ENCODE measurements at regions not wholly inside any gene's neighbourhood (a gene's known extent, or its start where the extent isn't known, plus 50 kb on each side); places are given as distances from the start of the nearest gene placed in this dataset.
"Not testable (repeated sequence)": the region's sequence is repeated elsewhere in the genome, so short reads cannot be mapped to it uniquely, and the experiment has no call there.

DNA sequence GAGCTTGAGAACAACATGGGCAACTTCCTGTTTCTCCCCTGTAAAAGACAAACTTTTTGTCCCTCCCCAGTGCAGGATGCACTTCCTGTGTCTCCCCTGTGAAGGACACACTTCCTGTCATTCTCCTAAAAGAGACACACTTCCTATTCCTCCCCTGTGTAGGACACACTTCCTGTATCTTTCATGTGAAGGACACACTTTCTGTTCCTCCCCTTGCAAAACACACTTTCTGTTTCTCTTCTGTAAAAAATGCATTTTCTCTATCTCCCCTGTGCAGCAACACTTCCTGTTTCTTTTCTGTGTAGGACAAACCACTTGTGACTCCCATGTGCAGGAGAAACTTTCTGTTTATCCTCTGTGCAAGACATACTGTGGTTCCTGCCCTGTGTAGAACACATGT lies 488.6 kb upstream of the USP9Y start:
- H3K36me3 Mint-ChIP-seq (ENCODE audit: low read depth): no peaks in the 10 kb centered on the region
- no peak for ATAC-seq (replicated peaks)
- no peak overlapping the region for H3K4me3 Mint-ChIP-seq
- H3K27me3 Mint-ChIP-seq: no peaks in the 10 kb centered on the region
- H3K4me1 Mint-ChIP-seq: peaks cover 38% of the 10 kb centered on the region
- peaks cover 52% of the 10 kb centered on the region for H3K9me3 Mint-ChIP-seq
- H3K27ac Mint-ChIP-seq: no peak overlapping the region

GRCh38 chrY:12215564-12216022 lies 485.4 kb upstream of the USP9Y start:
- H3K4me3 Mint-ChIP-seq: peak overlapping the region; percentile 45

DNA sequence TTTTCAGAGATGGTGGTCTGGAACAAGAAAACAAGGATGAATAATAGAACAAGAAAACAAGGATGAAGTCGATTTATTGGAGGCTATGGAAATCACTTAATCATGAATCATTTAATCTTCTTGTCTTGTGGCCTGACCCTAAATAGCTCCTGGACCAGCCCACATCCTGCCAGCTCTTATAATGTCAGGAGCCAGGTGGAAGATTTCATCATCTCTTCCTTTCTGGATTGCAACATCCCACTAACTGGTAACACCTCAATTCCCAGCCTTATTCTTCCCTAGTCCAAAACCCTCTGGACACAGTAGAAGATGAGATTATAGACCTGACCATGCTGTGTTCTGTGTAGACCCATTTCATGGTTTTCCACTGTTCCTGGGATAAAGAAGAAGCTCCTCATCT lies 470.1 kb upstream of the USP9Y start:
- H3K4me3 Mint-ChIP-seq: no peak overlapping the region
- peaks cover 6% of the 10 kb centered on the region for H3K27me3 Mint-ChIP-seq
- H3K9me3 Mint-ChIP-seq: no peaks in the 10 kb centered on the region
- H3K4me1 Mint-ChIP-seq: no peaks in the 10 kb centered on the region
- no peak overlapping the region for H3K27ac Mint-ChIP-seq
- no peak for ATAC-seq (replicated peaks)
- no peaks in the 10 kb centered on the region for H3K36me3 Mint-ChIP-seq (ENCODE audit: low read depth)

More at GRCh38 chrY:12215564-12216022, 485.4 kb upstream of the USP9Y start:
- no peaks in the 10 kb centered on the region for H3K36me3 Mint-ChIP-seq (ENCODE audit: low read depth)
- H3K4me1 Mint-ChIP-seq: peaks cover 38% of the 10 kb centered on the region
- no peaks in the 10 kb centered on the region for H3K27me3 Mint-ChIP-seq
- H3K9me3 Mint-ChIP-seq: peaks cover 58% of the 10 kb centered on the region
- ATAC-seq (replicated peaks): no peak
- peak overlapping the region; percentile 21 for H3K27ac Mint-ChIP-seq

GRCh38 chrY:12236399-12236798 lies 464.6 kb upstream of the USP9Y start:
- Mint-ChIP-seq H3K9me3 (no peaks in the 10 kb centered on the region), H3K27me3 (peaks cover 3% of the 10 kb centered on the region), H3K36me3 (ENCODE audit: low read depth) (no peaks in the 10 kb centered on the region), H3K27ac (no peak overlapping the region), H3K4me3 (no peak overlapping the region), H3K4me1 (no peaks in the 10 kb centered on the region)
- no peak for ATAC-seq (replicated peaks)

DNA sequence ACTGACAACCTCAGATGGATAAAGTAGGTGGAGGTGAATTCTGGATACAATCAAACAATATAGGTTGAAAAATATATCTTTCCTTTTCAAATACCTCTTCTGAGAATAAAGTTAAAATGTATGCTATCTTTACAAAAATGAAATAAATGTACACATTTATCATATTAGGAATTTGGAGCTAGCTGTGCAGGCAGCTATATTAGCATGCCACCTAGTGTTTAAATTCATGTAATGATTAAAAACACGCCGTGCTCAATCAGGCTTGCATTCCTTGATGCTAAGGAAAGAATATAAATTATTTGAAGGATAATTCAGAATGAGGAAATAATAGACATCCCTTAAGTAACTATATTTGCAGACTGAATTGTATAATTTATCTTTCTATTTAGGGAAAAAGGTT lies 460.7 kb upstream of the USP9Y start:
- not testable (repeated sequence) for H3K27ac Mint-ChIP-seq; H3K4me1 Mint-ChIP-seq; ATAC-seq (replicated peaks); H3K4me3 Mint-ChIP-seq; H3K36me3 Mint-ChIP-seq (ENCODE audit: low read depth); H3K9me3 Mint-ChIP-seq; H3K27me3 Mint-ChIP-seq

DNA sequence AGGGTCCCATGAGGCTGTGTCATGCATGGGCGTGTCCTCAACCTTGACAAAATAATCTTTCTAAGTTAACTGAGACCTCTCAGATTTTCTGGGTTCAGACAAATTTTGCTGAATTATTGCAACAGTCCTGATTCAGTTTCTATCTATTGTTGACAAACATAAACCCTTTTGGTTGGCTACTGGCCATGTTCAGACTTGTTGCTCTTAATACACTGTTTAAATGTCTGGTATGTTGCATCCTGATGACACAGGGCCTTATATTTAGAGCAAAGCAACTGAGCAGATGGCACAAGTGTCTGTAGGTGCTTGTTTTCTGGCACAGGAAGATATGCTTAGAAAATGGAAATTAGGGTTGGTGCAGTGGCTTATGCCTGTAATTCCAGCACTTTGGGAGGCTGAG lies 456.9 kb upstream of the USP9Y start:
- Mint-ChIP-seq H3K4me3 (no peak overlapping the region), H3K36me3 (ENCODE audit: low read depth) (no peaks in the 10 kb centered on the region), H3K4me1 (no peaks in the 10 kb centered on the region), H3K9me3 (no peaks in the 10 kb centered on the region), H3K27ac (no peak overlapping the region), H3K27me3 (no peaks in the 10 kb centered on the region)
- no peak for ATAC-seq (replicated peaks)

DNA sequence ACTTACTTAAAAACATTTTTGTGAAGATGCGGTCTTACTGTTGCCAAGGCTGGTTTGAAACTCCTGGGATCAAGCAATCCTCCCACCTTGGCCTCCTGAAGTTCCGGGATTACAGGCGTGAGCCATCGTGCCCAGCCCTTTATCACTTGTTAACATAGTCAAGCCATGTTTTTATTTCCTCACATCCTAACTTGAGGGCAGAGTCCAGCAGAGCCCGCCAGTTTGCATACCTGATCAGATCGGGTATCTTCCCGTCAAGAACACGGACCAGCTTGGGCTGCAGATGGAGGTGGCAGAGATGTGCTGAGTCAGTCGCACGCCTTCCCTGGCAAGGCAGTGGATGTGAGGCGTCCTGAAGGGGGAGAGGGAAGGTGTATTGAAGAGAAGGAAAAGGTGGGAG lies 447.3 kb upstream of the USP9Y start:
- Mint-ChIP-seq H3K27me3 (peaks cover 9% of the 10 kb centered on the region), H3K27ac (no peak overlapping the region), H3K9me3 (no peaks in the 10 kb centered on the region), H3K4me1 (no peaks in the 10 kb centered on the region), H3K36me3 (ENCODE audit: low read depth) (no peaks in the 10 kb centered on the region), H3K4me3 (no peak overlapping the region)
- ATAC-seq (replicated peaks): no peak

- no peaks in the 10 kb centered on the region for H3K27me3 Mint-ChIP-seq
Observed at GRCh38 chrY:12271162-12271561, 429.9 kb upstream of the USP9Y start.

GRCh38 chrY:12285608-12286007 lies 415.4 kb upstream of the USP9Y start:
- H3K9me3 Mint-ChIP-seq: peaks cover 3% of the 10 kb centered on the region
- H3K4me3 Mint-ChIP-seq: no peak overlapping the region
- H3K4me1 Mint-ChIP-seq: peaks cover 12% of the 10 kb centered on the region
- H3K27me3 Mint-ChIP-seq: peaks cover 21% of the 10 kb centered on the region
- no peak overlapping the region for H3K27ac Mint-ChIP-seq
- no peak for ATAC-seq (replicated peaks)
- no peaks in the 10 kb centered on the region for H3K36me3 Mint-ChIP-seq (ENCODE audit: low read depth)

More at GRCh38 chrY:12271162-12271561, 429.9 kb upstream of the USP9Y start:
- H3K36me3 Mint-ChIP-seq (ENCODE audit: low read depth): no peaks in the 10 kb centered on the region
- no peak overlapping the region for H3K4me3 Mint-ChIP-seq
- no peaks in the 10 kb centered on the region for H3K4me1 Mint-ChIP-seq
- no peak overlapping the region for H3K27ac Mint-ChIP-seq
- ATAC-seq (replicated peaks): no peak
- H3K9me3 Mint-ChIP-seq: no peaks in the 10 kb centered on the region

GRCh38 chrY:12288919-12289318 lies 412.1 kb upstream of the USP9Y start:
- Mint-ChIP-seq H3K9me3 (peaks cover 3% of the 10 kb centered on the region), H3K27ac (peak overlapping the region; percentile 9), H3K4me1 (peaks cover 12% of the 10 kb centered on the region), H3K4me3 (peak overlapping the region; percentile 8), H3K27me3 (peaks cover 21% of the 10 kb centered on the region), H3K36me3 (ENCODE audit: low read depth) (no peaks in the 10 kb centered on the region)
- peak; percentile 24 for ATAC-seq (replicated peaks)

DNA sequence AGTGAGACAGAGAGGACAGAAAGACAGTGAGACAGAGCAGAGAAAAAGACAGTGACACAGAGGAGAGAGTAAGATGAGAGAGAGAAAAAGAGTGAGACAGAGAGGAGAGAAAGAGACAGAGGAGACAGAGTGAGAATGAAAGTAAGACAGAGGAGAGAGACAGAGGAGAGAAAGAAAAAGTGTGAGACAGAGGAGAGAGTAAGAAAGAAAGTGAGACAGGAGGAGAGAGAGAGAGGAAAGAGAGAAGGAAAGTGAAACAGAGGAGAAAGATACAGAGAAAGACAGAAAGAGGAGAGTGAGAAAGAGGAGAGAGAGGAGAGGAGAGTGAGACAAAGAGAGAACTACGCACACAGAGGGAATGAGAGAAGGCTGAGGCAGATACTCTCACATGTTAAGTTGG lies 411.6 kb upstream of the USP9Y start:
- Mint-ChIP-seq H3K27me3 (peaks cover 21% of the 10 kb centered on the region), H3K9me3 (peaks cover 3% of the 10 kb centered on the region), H3K4me3 (peak overlapping the region; percentile 8), H3K27ac (peak overlapping the region; percentile 9), H3K4me1 (peaks cover 12% of the 10 kb centered on the region), H3K36me3 (ENCODE audit: low read depth) (no peaks in the 10 kb centered on the region)
- peak; percentile 35 for ATAC-seq (replicated peaks)

DNA sequence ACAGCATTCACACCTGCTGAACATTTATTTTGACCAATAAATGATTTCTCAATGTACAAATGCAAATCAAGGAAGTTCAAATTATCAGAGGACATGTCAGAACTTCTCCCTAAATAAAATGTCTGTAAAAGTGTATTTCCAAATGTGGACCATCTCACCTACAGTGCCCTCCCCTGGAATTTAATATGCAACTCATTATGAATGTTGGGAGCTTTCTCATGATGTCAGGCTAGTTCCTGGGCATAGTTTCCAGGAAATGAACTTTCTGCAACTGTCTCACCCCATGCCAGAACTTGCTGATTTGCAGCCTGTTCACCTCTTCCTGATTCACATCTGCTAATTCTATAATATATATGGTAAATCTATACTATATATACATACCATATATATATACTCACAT lies 408.5 kb upstream of the USP9Y start:
- ATAC-seq (replicated peaks): no peak
- Mint-ChIP-seq H3K27ac (no peak overlapping the region), H3K4me1 (peaks cover 12% of the 10 kb centered on the region), H3K9me3 (no peaks in the 10 kb centered on the region), H3K4me3 (no peak overlapping the region), H3K27me3 (peaks cover 12% of the 10 kb centered on the region), H3K36me3 (ENCODE audit: low read depth) (no peaks in the 10 kb centered on the region)

DNA sequence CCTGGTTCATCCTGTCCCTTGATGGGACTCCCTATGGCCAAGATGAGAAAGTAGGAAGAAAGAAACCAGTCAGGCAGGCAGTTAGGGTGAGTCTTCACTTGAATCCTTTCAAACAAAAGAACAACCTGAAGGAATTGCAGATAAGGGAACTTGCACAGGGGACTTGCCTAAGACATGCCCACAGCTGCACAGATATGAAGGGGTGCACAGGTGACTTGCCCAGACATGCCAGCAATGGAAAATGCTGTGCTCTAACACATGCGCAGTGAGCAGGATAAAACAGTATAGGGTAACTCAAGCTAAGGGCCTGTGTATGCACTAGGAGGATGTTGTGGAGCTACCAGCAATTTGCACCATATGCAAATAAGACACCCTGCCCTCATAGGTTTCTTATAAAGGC lies 404.6 kb upstream of the USP9Y start:
- Mint-ChIP-seq H3K4me3 (no peak overlapping the region), H3K4me1 (no peaks in the 10 kb centered on the region), H3K27ac (no peak overlapping the region), H3K36me3 (ENCODE audit: low read depth) (no peaks in the 10 kb centered on the region), H3K9me3 (no peaks in the 10 kb centered on the region), H3K27me3 (no peaks in the 10 kb centered on the region)
- no peak for ATAC-seq (replicated peaks)

- not testable (repeated sequence) for H3K36me3 Mint-ChIP-seq (ENCODE audit: low read depth); H3K27me3 Mint-ChIP-seq; H3K4me1 Mint-ChIP-seq; ATAC-seq (replicated peaks); H3K9me3 Mint-ChIP-seq; H3K4me3 Mint-ChIP-seq; H3K27ac Mint-ChIP-seq
Observed at GRCh38 chrY:12299796-12300195, 401.2 kb upstream of the USP9Y start.

GRCh38 chrY:12303464-12303863 lies 397.6 kb upstream of the USP9Y start:
- ATAC-seq (replicated peaks): peak; percentile 52
- peak overlapping the region; percentile 70 for H3K4me3 Mint-ChIP-seq
- H3K9me3 Mint-ChIP-seq: no peaks in the 10 kb centered on the region
- H3K36me3 Mint-ChIP-seq (ENCODE audit: low read depth): no peaks in the 10 kb centered on the region
- peak overlapping the region; percentile 67 for H3K27ac Mint-ChIP-seq
- peaks cover 5% of the 10 kb centered on the region for H3K4me1 Mint-ChIP-seq
- no peaks in the 10 kb centered on the region for H3K27me3 Mint-ChIP-seq

DNA sequence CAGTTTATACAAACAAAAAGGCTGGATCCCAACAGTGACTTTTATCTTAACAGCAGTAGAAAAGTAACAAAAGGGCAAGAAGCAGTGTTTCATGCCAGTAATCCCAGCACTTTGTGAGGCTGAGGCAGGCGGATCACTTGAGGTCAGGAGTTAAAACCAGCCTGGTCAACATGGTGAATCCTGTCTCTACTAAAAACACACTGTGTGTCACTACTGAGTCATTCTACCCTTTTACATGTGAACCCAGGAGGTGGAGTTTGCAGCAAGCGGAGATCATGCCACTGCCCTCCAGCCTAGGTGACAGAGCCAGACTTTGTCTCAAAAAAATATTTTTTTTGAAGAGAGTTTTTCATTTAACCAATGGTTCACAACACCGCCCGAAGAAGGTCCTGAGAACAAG lies 395.6 kb upstream of the USP9Y start:
- Mint-ChIP-seq H3K27me3 (no peaks in the 10 kb centered on the region), H3K4me3 (no peak overlapping the region), H3K4me1 (peaks cover 5% of the 10 kb centered on the region), H3K36me3 (ENCODE audit: low read depth) (no peaks in the 10 kb centered on the region), H3K27ac (no peak overlapping the region), H3K9me3 (no peaks in the 10 kb centered on the region)
- ATAC-seq (replicated peaks): peak; percentile 37
